ENCODE measurements at regions not wholly inside any gene's neighbourhood (a gene's known extent, or its start where the extent isn't known, plus 50 kb on each side); places are given as distances from the start of the nearest gene placed in this dataset.

GRCh38 chr5:3321119-3321760 lies 274.4 kb upstream of the IRX1 start:
- no peak for DNase-seq (ENCODE audit: low spot score)

DNA sequence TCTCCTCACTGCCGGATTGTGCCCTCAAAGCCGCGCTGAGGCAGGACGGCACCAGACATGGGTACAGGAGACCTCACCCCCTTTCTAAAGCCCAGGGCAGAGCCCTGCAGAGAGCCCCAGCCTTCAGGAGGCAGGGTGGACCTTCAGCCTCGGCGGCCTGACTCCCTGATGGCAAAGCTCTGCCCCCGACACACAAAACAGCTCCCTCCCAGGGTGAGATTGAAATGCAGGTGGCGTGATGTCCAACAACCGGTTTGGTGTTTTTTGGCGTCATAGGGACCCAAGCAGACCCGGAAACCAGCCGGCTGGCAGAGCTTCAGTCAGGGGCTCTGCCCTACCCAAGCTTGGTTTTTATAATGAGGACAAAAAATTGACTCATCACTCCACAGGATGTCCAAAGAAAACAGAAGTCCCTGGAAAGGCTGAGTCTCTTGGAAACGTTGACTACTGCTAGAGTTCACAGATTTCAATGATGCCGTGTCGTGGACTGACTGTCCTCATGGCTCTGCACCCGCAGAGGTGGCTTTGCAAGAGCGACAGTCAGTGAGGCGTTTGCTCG lies 275.2 kb upstream of the IRX1 start:
- no peak for DNase-seq (ENCODE audit: low spot score)

DNA sequence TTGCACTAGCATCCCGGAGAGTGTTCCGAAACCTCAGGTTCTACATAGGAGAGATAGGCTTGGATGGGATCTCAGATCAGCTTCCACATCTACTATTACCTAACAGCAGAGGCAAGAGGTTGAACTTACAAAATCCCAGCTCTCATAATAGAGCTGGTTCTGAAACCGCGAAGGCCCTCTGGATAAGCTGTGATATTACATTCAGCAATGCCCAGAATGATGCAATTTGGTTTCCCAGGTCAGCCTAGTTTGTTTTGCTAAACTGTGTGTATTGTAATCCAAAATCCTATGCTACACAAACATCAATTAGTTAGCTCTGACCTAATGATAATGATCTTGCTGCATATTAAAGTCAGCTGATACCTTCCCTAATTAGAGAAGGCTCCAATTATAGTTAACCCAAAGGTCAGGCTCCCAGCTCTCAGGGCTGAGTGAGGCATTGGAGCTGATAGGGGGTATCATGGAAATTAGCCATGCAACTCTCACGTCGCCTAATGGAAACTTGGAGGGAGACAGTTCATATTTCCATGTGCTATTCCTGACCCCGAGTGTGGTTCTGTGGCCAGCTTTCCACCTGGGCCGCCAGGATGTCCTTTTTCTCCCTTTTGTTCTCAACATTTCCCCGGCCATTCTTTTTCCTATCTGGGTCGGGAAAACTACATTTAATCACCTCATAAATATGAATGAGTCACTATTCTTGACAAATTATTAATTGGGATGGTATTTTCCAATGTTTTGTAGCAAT lies 278.4 kb upstream of the IRX1 start:
- no peak for DNase-seq (ENCODE audit: low spot score)

GRCh38 chr5:3313569-3313968 lies 282.1 kb upstream of the IRX1 start:
- no peak for DNase-seq (ENCODE audit: low spot score)

DNA sequence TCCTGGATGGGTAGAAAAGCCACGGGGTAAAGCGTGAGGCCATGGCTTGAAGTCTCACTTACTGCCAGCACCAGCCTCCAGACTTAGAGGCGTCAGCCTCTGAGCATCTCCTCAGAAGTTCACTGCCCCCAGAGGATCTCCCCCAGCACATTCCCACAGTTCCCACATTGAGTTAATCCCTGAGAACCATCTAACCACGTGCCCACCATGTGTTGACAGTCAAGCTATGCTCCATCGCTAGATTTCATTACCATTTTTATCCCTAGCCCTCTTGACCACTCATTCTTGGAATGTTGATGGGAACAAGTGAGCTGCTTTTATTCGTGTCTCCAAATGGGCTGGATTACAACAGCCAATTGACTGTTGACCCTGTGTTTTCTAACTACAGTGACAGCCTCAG lies 283.3 kb upstream of the IRX1 start:
- DNase-seq (ENCODE audit: low spot score) = no peak

DNA sequence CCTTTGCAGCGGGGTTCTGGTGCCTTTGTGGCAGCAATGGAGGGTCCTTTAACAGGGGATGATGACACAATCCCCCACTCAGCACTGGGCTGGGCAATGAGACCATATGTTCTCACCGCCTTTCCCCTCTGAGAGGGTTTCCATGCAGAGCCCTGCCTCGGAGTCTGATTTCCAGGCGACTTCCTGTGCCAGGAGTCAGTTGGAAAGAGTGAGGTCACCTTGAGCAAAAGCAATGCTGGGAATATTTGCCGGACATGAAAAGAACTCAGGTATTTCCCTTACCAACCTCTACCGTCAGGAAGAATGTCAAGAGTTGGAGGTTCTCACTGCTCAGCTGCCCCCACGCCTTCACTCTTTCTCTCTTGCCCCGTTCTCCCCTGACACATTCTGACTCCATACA lies 284.2 kb upstream of the IRX1 start:
- no peak for DNase-seq (ENCODE audit: low spot score)

DNA sequence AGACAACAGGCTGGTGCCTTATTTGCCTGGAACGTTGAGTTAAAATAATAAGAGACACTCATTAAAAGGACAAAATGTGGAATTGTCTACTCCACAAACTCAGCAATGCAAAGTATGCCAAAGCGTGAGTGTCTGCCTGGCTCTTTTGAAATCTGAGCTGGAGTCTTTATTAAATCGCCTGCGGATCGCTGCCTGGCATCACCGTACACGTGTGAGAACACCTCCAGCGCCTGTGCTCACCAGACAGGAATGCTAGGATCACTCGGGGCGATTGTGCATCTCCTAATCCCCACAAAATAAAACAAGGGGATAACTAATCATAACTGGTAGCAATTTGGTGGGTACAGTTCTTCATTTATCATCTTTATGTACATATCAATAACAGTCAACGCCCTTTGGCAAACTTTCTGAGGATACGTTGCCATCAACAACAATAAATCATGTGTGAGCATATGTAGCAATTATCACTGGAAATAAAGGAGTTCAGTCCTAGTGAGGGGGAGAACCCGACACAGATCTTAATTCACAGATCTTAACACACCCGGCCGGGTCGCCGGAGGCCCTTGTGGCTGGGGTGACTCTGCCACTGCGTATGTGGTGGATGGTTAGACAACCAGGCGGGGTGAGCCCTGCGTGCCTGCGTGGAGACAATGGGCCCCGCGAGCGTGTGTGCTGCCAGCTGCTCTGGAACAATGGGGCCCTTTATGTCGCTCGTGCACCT lies 284.9 kb upstream of the IRX1 start:
- DNase-seq (ENCODE audit: low spot score) = no peak

DNA sequence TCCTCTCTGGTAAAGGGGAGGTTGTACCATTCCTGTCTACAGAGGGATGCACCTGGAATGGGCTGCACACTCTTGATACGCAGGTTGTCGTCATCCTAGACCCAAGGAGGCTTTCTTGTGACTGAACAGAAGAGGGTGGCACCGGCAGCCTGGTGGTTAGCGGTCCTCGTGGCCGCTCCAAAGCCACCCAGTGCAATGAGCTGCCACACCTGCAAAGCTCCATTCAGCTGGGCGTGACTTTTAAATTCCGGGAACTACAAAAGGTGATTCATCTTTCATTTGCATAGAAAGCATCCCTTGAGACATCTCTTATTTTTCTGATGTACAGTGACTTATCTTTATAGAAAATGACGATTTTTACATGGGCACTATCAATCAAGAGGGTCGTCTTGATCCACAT lies 286.1 kb upstream of the IRX1 start:
- DNase-seq (ENCODE audit: low spot score) = no peak

DNA sequence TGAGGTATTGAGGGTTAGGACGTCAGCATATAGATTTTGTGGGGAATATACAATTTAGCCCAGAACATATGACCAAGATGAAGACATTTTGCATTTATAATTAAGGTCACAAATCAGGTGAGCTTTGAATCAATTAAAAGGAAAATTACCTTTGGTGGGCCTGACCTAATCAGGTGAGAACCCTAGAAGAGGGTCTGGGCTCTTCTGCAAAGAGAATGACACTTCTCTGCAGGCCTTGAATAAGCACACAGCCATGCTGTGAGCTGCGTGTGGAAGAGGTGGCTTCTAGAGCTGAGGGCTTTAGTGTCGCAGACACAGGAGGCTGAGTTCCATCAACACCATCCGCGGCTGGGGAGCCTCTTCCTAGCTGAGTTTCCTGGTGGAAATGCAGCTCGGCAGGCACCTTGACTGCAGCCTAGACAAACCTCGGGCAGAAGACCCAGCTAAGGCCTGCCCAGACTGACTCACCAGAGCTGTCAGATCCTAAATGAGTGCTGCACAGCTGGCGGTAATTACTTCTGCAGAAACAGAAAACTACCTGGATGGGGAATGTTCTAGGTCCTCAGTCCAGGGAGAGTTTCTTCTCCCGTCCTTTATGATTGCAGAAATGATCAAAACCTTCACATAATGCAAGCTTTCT lies 287.5 kb upstream of the IRX1 start:
- no peak for DNase-seq (ENCODE audit: low spot score)

DNA sequence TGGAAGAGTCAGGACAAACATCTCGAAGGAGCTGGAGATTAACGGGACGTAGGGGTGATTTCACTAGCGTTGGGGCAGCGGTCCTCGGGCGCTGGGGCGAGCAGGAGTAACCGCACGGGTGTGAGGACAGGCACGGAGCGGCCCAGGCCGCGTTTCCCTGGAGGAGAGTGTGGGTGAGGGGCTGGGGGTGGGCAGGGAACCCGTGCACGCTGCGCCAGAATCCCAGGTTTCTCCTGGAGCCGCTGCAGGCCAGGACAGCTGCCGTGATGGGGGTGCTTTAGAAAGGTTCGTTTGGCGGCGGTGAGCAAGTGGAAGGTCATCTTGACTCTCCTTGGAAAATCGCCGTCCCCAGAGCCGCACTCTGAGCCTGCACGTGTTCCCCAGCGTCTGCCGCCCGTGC lies 290.2 kb upstream of the IRX1 start:
- no peak for DNase-seq (ENCODE audit: low spot score)

GRCh38 chr5:3304346-3304745 lies 291.3 kb upstream of the IRX1 start:
- DNase-seq (ENCODE audit: low spot score) = no peak

- DNase-seq (ENCODE audit: low spot score) = no peak
Observed at GRCh38 chr5:3303777-3304176, 291.9 kb upstream of the IRX1 start.

DNA sequence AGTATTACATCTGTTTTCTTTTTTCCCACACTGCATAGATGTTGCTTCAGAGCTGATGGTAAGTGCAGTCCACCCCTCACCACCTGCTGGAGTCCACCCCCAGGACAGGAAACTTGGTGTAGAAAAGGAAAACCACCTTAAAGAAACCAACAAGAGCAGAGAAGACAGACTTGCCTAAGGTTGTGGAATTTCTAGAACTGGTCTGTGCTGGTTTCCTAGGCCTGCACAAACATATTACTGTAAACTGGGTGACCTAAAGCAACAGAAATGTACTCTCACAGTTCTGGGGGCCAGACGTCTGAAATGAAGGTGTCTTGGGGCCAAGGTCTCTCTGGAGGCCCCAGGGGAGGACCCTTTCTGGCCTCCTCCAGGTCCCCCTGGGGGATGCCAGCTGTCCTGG lies 293.4 kb upstream of the IRX1 start:
- no peak for DNase-seq (ENCODE audit: low spot score)

DNA sequence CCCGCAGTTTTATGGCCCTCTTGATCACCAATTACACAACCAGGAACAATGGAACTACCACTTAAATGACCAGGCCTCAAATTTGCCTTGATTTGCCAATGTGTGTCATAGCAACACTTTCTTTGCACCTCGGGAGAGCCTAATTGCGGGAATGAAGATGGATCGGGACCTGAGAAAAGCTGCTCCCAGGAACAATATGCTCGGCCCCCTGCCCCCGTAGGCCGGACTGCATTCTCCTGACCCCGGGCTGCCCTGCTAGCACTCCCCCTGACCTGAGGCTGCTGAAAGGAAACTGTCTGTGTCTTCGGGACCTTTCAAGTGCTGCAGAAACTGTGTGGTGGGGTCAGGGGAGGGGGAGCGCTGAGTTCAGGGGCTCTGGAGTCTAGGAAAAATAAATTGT lies 294.3 kb upstream of the IRX1 start:
- no peak for DNase-seq (ENCODE audit: low spot score)

- no peak for DNase-seq (ENCODE audit: low spot score)
Observed at GRCh38 chr5:3300726-3301125, 294.9 kb upstream of the IRX1 start.

- no peak for DNase-seq (ENCODE audit: low spot score)
Observed at GRCh38 chr5:3299441-3299840, 296.2 kb upstream of the IRX1 start.

DNA sequence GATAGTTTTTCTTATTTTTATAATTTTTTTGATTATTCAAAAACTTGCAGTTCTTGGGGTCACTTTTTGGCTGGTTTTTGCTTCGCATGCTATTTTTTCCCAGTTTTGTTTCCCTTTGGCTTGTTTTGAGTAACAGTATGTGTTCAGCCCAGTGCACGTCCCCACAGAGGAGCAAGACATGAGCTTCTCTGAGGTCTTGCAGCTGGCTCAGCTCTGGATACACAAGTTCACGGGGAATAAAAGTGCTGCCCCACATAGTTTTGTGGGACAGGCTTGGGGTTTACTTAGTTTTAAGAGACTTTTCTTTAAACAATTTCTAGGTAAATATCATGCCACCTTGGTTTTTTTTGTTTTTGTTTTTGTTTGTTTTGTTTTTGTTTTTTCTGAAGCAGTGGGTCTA lies 297.8 kb upstream of the IRX1 start:
- DNase-seq (ENCODE audit: low spot score) = no peak

DNA sequence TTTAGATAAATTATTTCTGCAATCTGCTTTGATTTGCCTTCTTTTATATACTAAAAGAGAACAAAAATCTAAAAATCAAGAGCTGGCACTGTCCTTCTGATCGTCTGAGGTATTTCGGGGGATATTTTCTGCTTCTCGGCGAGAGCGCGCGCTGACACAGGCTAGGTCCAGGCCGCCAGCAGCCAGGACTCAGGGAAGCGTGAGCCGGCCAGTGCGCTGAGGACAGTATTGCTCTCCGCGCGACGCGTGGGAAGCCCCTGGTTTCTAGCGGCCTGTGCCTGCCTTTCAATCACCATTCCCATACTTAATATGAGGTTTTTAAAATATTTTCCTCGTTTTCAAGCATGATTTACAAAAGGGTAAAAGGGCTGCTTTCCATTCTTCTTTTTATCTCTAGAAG lies 307.3 kb upstream of the IRX1 start:
- DNase-seq (ENCODE audit: low spot score) = no peak

DNA sequence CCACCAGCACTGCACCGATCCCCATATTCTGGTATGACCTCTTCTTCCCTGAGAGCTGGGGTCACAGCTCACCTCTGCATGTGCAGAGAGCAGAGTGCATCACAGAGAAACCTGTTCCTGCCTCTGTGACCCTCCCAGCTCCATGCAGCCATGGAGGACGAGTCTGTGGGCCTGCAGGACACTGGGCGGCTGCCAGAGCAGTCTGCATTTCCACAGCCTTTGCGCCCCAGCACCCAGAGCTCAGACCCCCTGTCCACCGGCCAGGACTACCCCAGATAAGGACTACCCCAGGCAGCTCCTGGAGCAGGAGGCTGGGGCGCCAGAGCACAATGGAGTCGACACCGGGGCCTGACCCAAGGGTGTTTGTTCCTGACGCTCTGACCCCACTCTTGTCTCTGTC lies 308.1 kb upstream of the IRX1 start:
- DNase-seq (ENCODE audit: low spot score) = no peak

- no peak for DNase-seq (ENCODE audit: low spot score)
Observed at GRCh38 chr5:3285621-3286020, 310.0 kb upstream of the IRX1 start.

GRCh38 chr5:3284506-3284905 lies 311.1 kb upstream of the IRX1 start:
- DNase-seq (ENCODE audit: low spot score) = no peak

- no peak for DNase-seq (ENCODE audit: low spot score)
Observed at GRCh38 chr5:3282841-3283240, 312.8 kb upstream of the IRX1 start.

DNA sequence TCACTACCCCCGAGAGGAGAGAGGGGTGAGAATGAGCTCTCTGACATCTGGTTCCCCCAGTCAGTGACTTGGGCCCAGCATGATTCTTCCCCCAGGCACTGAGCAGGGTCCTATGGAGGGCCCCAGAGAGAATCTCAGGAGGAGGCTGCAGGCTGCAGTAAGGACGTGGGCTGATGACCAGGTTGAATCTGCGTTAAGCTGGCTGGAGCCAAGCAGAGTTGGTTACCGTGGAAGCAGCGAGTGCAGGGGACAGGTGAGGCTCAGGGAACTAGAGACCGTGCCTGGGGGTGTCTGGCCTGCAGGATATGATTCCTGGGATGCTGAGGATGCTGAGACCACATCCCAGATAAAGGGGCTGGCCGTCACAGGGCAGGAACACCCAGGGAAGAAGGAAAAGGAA lies 314.3 kb upstream of the IRX1 start:
- no peak for DNase-seq (ENCODE audit: low spot score)
